ENCODE measurements at regions not wholly inside any gene's neighbourhood (a gene's known extent, or its start where the extent isn't known, plus 50 kb on each side); places are given as distances from the start of the nearest gene placed in this dataset.

DNA sequence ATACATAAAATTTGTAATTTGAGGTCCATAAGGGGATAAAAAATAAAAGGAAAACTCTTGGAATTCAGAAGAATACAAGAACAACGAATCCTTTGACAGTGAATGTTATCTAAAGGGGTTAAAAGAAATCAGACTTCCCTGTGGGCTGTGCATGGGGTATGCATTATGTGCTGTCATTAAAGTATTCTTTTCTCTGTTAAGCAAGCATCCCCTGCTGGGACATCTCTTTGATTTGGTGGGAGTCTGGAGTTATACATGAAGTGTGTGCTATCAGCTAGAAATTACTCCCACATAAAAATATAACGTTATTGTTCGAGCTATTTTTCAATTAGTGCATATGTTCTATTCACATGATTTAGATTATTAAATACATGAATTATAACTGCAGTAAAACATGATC, 195.2 kb downstream of the CENPW start:
- Histone ChIP-seq H3K36me3 (replicated peaks) (no peaks in the 10 kb centered on the region), H3K27me3 (ENCODE audit: low read depth) (peaks cover 4% of the 10 kb centered on the region; the same call in 1 of the 2 replicates), H3K9me3 (no peaks in the 10 kb centered on the region), H3K4me3 (no peak overlapping the region), H3K4me1 (no peaks in the 10 kb centered on the region)
- DNase-seq (ENCODE audit: low spot score in 2 of 2): no peak
- in situ Hi-C loops (cut with MboI; ENCODE audit: low sequenced_read_pairs): no loop called here

DNA sequence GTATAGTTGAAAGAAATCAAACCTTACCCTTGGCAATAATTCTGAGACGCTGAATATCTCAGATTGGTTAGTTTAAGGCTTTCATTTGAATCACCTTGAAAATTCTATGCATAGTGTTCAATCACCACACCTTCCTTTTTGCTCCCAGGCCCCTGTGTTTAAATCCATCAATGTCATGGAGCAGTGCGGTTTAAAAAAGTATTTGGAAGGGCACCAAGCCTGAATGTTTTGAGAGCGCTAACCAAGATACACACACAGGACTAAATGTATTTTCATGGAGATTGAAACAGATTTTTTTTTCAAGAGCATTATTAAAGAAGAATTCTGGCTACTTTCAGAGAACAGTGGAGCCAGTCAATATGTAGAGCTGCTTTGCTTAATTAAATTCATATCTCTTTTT, 195.7 kb downstream of the CENPW start:
- Histone ChIP-seq H3K27me3 (ENCODE audit: low read depth) (peaks cover 4% of the 10 kb centered on the region; the same call in 1 of the 2 replicates), H3K36me3 (replicated peaks) (no peaks in the 10 kb centered on the region), H3K4me3 (no peak overlapping the region), H3K4me1 (no peaks in the 10 kb centered on the region), H3K9me3 (no peaks in the 10 kb centered on the region)
- DNase-seq (ENCODE audit: low spot score in 2 of 2): no peak
- in situ Hi-C loops (cut with MboI; ENCODE audit: low sequenced_read_pairs): no loop called here

GRCh38 chr6:126537061-126537816, 197.3 kb downstream of the CENPW start:
- DNase-seq (ENCODE audit: low spot score in 2 of 2): no peak
- in situ Hi-C loops (cut with MboI; ENCODE audit: low sequenced_read_pairs): no loop called here
- Histone ChIP-seq H3K4me3 (no peak overlapping the region), H3K27me3 (ENCODE audit: low read depth) (peaks cover 4% of the 10 kb centered on the region; the same call in 1 of the 2 replicates), H3K36me3 (replicated peaks) (no peaks in the 10 kb centered on the region), H3K9me3 (no peaks in the 10 kb centered on the region), H3K4me1 (no peaks in the 10 kb centered on the region)

GRCh38 chr6:126539022-126539421, 199.1 kb downstream of the CENPW start:
- Histone ChIP-seq H3K9me3 (no peaks in the 10 kb centered on the region), H3K4me1 (no peaks in the 10 kb centered on the region), H3K36me3 (replicated peaks) (no peaks in the 10 kb centered on the region), H3K27me3 (ENCODE audit: low read depth) (peaks cover 7% of the 10 kb centered on the region; the same call in 1 of the 2 replicates), H3K4me3 (no peak overlapping the region)
- in situ Hi-C loops (cut with MboI; ENCODE audit: low sequenced_read_pairs): no loop called here
- DNase-seq (ENCODE audit: low spot score in 2 of 2): no peak

GRCh38 chr6:126540161-126540560, 200.2 kb downstream of the CENPW start:
- Histone ChIP-seq H3K36me3 (replicated peaks) (no peaks in the 10 kb centered on the region), H3K4me1 (no peaks in the 10 kb centered on the region), H3K9me3 (no peaks in the 10 kb centered on the region), H3K4me3 (no peak overlapping the region), H3K27me3 (ENCODE audit: low read depth) (peaks cover 7% of the 10 kb centered on the region; the same call in 1 of the 2 replicates)
- in situ Hi-C loops (cut with MboI; ENCODE audit: low sequenced_read_pairs): no loop called here
- DNase-seq (ENCODE audit: low spot score in 2 of 2): no peak

DNA sequence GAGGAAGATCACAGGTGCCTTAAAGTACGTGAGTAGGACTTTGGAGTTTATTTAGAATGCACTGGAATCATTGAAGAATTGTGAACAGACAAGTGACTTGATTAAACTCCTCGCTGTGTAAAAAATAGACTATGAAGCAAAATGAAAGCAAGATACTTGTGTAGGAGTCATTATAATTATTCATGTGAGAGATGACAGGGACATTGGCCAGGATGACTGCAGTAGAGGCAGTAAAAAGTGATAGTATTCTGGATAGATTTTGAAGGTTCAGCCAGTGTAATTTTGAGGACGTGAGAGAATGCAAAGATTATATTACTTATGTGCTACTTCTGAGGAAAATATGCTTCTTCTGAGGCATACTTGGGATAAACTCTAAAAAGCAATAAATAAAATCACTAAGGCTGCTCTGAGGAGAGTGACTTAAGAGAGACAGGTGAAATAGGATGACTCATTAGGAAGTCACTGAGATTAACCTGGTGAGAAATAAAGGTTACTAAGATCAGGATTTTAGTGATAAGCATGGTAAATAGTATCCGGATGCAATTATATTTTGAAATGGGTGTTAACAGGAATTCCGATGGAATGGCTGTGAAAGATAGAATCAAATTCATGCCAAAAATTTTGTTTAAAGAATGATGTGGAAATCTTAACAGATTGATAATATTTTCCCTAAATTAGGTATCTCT, 202.0 kb downstream of the CENPW start:
- H3K9me3 ChIP-seq: no peaks in the 10 kb centered on the region
- peaks cover 2% of the 10 kb centered on the region; the same call in 1 of the 2 replicates for H3K27me3 ChIP-seq (ENCODE audit: low read depth)
- H3K4me1 ChIP-seq: no peaks in the 10 kb centered on the region
- in situ Hi-C loops (cut with MboI; ENCODE audit: low sequenced_read_pairs): no loop called here
- no peak for DNase-seq (ENCODE audit: low spot score in 2 of 2)
- H3K36me3 ChIP-seq (replicated peaks): no peaks in the 10 kb centered on the region
- H3K4me3 ChIP-seq: no peak overlapping the region

- DNase-seq (ENCODE audit: low spot score in 2 of 2): no peak
- Histone ChIP-seq H3K4me1 (no peaks in the 10 kb centered on the region), H3K9me3 (no peaks in the 10 kb centered on the region), H3K4me3 (no peak overlapping the region), H3K36me3 (replicated peaks) (no peaks in the 10 kb centered on the region), H3K27me3 (ENCODE audit: low read depth) (peaks cover 8% of the 10 kb centered on the region; the same call in 1 of the 2 replicates)
- in situ Hi-C loops (cut with MboI; ENCODE audit: low sequenced_read_pairs): no loop called here
Observed at GRCh38 chr6:126546541-126547120, 206.7 kb downstream of the CENPW start.

- H3K4me3 ChIP-seq: no peak overlapping the region
- in situ Hi-C loops (cut with MboI; ENCODE audit: low sequenced_read_pairs): no loop called here
- no peak for DNase-seq (ENCODE audit: low spot score in 2 of 2)
- H3K4me1 ChIP-seq: no peaks in the 10 kb centered on the region
- H3K36me3 ChIP-seq (replicated peaks): no peaks in the 10 kb centered on the region
- H3K27me3 ChIP-seq (ENCODE audit: low read depth): peaks cover 8% of the 10 kb centered on the region; the same call in 1 of the 2 replicates
- H3K9me3 ChIP-seq: no peaks in the 10 kb centered on the region
Observed at GRCh38 chr6:126548300-126548699, 208.4 kb downstream of the CENPW start.

DNA sequence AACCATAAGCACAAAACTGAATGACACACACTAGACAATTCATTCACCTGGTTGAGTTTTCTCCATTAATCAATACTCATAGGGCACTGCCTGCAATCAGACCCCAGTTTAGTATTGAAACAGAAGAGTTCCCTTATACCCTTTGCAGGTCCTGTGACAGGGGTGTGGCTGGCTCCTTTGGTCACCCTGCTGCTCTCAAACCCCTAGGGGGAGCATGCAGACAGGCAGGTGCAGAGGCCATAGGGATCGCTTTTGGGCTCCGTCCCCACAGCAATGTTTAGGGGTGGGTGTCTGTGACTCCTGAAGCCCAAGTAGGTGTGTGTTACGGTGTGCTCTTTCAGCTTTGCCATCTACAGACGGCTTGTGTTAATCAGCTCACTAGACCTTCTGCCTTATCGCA, 210.4 kb downstream of the CENPW start:
- Histone ChIP-seq H3K4me1 (no peaks in the 10 kb centered on the region), H3K36me3 (replicated peaks) (no peaks in the 10 kb centered on the region), H3K9me3 (no peaks in the 10 kb centered on the region), H3K27me3 (ENCODE audit: low read depth) (peaks cover 6% of the 10 kb centered on the region; the same call in 1 of the 2 replicates), H3K4me3 (no peak overlapping the region)
- peak in 1 of 2 experiments; percentile 14 for DNase-seq (ENCODE audit: low spot score in 2 of 2)
- in situ Hi-C loops (cut with MboI; ENCODE audit: low sequenced_read_pairs): no loop called here

- Histone ChIP-seq H3K4me3 (no peak overlapping the region), H3K27me3 (ENCODE audit: low read depth) (peaks cover 6% of the 10 kb centered on the region; the same call in 1 of the 2 replicates), H3K9me3 (no peaks in the 10 kb centered on the region), H3K36me3 (replicated peaks) (no peaks in the 10 kb centered on the region), H3K4me1 (no peaks in the 10 kb centered on the region)
- in situ Hi-C loops (cut with MboI; ENCODE audit: low sequenced_read_pairs): no loop called here
- no peak for DNase-seq (ENCODE audit: low spot score in 2 of 2)
Observed at GRCh38 chr6:126551832-126552231, 211.9 kb downstream of the CENPW start.

GRCh38 chr6:126553854-126554253, 213.9 kb downstream of the CENPW start:
- no peaks in the 10 kb centered on the region for H3K9me3 ChIP-seq
- no peak for DNase-seq (ENCODE audit: low spot score in 2 of 2)
- peaks cover 6% of the 10 kb centered on the region; the same call in 1 of the 2 replicates for H3K27me3 ChIP-seq (ENCODE audit: low read depth)
- H3K36me3 ChIP-seq (replicated peaks): no peaks in the 10 kb centered on the region
- no peak overlapping the region for H3K4me3 ChIP-seq
- in situ Hi-C loops (cut with MboI; ENCODE audit: low sequenced_read_pairs): no loop called here
- H3K4me1 ChIP-seq: no peaks in the 10 kb centered on the region

GRCh38 chr6:126570507-126570906, 230.6 kb downstream of the CENPW start:
- Histone ChIP-seq H3K4me1 (no peaks in the 10 kb centered on the region), H3K4me3 (no peak overlapping the region), H3K27me3 (ENCODE audit: low read depth) (no peaks in the 10 kb centered on the region), H3K36me3 (replicated peaks) (no peaks in the 10 kb centered on the region), H3K9me3 (no peaks in the 10 kb centered on the region)
- in situ Hi-C loops (cut with MboI; ENCODE audit: low sequenced_read_pairs): no loop called here
- no peak for DNase-seq (ENCODE audit: low spot score in 2 of 2)

DNA sequence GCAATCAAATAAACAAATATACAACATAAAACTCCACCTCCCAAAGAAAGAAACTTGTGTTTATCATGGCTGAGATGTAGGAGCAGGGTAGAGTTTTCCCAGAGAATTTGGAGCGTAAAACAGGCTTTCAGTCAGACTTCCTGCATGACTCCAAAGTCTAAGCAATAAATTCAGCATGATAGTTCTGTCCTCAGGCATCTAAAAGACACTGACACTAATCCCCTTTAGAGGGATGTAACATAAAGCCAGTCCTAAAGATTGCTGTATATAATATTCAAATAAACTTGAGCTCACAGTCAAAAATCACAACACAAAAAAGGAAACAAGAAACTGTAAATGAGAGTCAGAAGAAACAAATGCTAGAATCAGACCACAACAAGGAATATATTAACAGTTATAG, 234.4 kb downstream of the CENPW start:
- DNase-seq (ENCODE audit: low spot score in 2 of 2): no peak
- Histone ChIP-seq H3K4me1 (no peaks in the 10 kb centered on the region), H3K36me3 (replicated peaks) (no peaks in the 10 kb centered on the region), H3K9me3 (no peaks in the 10 kb centered on the region), H3K27me3 (ENCODE audit: low read depth) (no peaks in the 10 kb centered on the region), H3K4me3 (no peak overlapping the region)
- in situ Hi-C loops (cut with MboI; ENCODE audit: low sequenced_read_pairs): no loop called here

GRCh38 chr6:126581316-126581715, 241.4 kb downstream of the CENPW start:
- Histone ChIP-seq H3K4me3 (no peak overlapping the region), H3K4me1 (no peaks in the 10 kb centered on the region), H3K36me3 (replicated peaks) (no peaks in the 10 kb centered on the region), H3K27me3 (ENCODE audit: low read depth) (no peaks in the 10 kb centered on the region), H3K9me3 (no peaks in the 10 kb centered on the region)
- no peak for DNase-seq (ENCODE audit: low spot score in 2 of 2)
- in situ Hi-C loops (cut with MboI; ENCODE audit: low sequenced_read_pairs): no loop called here
